ENCODE measurements at regions not wholly inside any gene's neighbourhood (a gene's known extent, or its start where the extent isn't known, plus 50 kb on each side); places are given as distances from the start of the nearest gene placed in this dataset.

- no peak for FAIRE-seq
These were observed 144.0 kb upstream of the KRR1 start for GRCh38 chr12:75655315-75655806.

GRCh38 chr12:75651342-75651695 is 139.9 kb upstream of the KRR1 start:
- TF ChIP-seq CTCF (IDR thresholded peaks at IDR 0.05; ENCODE audit: borderline replicate concordance, extremely low read depth, insufficient read depth), result no peak
- no peak overlapping the region for H3K9ac ChIP-seq (ENCODE audit: low read length in 3 of 3)
- no peak overlapping the region for H3K4me3 ChIP-seq (ENCODE audit: low read length in 3 of 3)
- no peaks in the 10 kb centered on the region for H3K4me1 ChIP-seq (ENCODE audit: control insufficient read depth in 2 of 3, insufficient read depth in 2 of 3, low read depth in 1 of 3, low read length in 3 of 3)
- DNase-seq (no peak), FAIRE-seq (no peak)
- intact Hi-C loops (cut with DNase I), result no loop called here
- H3K9me3 ChIP-seq (ENCODE audit: control insufficient read depth in 2 of 3, insufficient read depth in 1 of 3, low read length in 3 of 3), result no peaks in the 10 kb centered on the region
- peak overlapping the region in 1 of 2 donors; percentile 38 for H3K27ac ChIP-seq (ENCODE audit: low read depth in 2 of 2, low read length in 2 of 2)
- no peaks in the 10 kb centered on the region for H3K27me3 ChIP-seq (ENCODE audit: control insufficient read depth, insufficient read depth, low read length)
- H3K36me3 ChIP-seq (ENCODE audit: control insufficient read depth in 2 of 3, insufficient read depth in 3 of 3, low read length in 3 of 3), result no peaks in the 10 kb centered on the region

More at GRCh38 chr12:75655315-75655806, 144.0 kb upstream of the KRR1 start:
- no peak for DNase-seq
- intact Hi-C loops (cut with DNase I), result no loop called here
- no peaks in the 10 kb centered on the region for H3K9me3 ChIP-seq (ENCODE audit: control insufficient read depth in 2 of 3, insufficient read depth in 1 of 3, low read length in 3 of 3)
- no peak for TF ChIP-seq CTCF (IDR thresholded peaks at IDR 0.05; ENCODE audit: borderline replicate concordance, extremely low read depth, insufficient read depth)
- no peak overlapping the region for H3K9ac ChIP-seq (ENCODE audit: low read length in 3 of 3)
- no peaks in the 10 kb centered on the region for H3K27me3 ChIP-seq (ENCODE audit: control insufficient read depth, insufficient read depth, low read length)
- no peak overlapping the region for H3K27ac ChIP-seq (ENCODE audit: low read depth in 2 of 2, low read length in 2 of 2)
- H3K36me3 ChIP-seq (ENCODE audit: control insufficient read depth in 2 of 3, insufficient read depth in 3 of 3, low read length in 3 of 3), result no peaks in the 10 kb centered on the region
- no peak overlapping the region for H3K4me3 ChIP-seq (ENCODE audit: low read length in 3 of 3)
- H3K4me1 ChIP-seq (ENCODE audit: control insufficient read depth in 2 of 3, insufficient read depth in 2 of 3, low read depth in 1 of 3, low read length in 3 of 3), result no peaks in the 10 kb centered on the region

- H3K27me3 ChIP-seq (ENCODE audit: control insufficient read depth, insufficient read depth, low read length), result no peaks in the 10 kb centered on the region
- H3K36me3 ChIP-seq (ENCODE audit: control insufficient read depth in 2 of 3, insufficient read depth in 3 of 3, low read length in 3 of 3), result no peaks in the 10 kb centered on the region
- H3K4me3 ChIP-seq (ENCODE audit: low read length in 3 of 3), result no peak overlapping the region
- intact Hi-C loops (cut with DNase I), result no loop called here
- no peak overlapping the region for H3K9ac ChIP-seq (ENCODE audit: low read length in 3 of 3)
- TF ChIP-seq CTCF (IDR thresholded peaks at IDR 0.05; ENCODE audit: borderline replicate concordance, extremely low read depth, insufficient read depth), result no peak
- FAIRE-seq (no peak), DNase-seq (no peak)
- no peaks in the 10 kb centered on the region for H3K4me1 ChIP-seq (ENCODE audit: control insufficient read depth in 2 of 3, insufficient read depth in 2 of 3, low read depth in 1 of 3, low read length in 3 of 3)
- no peak overlapping the region for H3K27ac ChIP-seq (ENCODE audit: low read depth in 2 of 2, low read length in 2 of 2)
- no peaks in the 10 kb centered on the region for H3K9me3 ChIP-seq (ENCODE audit: control insufficient read depth in 2 of 3, insufficient read depth in 1 of 3, low read length in 3 of 3)
These were observed 139.4 kb upstream of the KRR1 start for GRCh38 chr12:75650595-75651341.

Measured in kidney (tissue), 13 donors.